Common myeloid progenitor, CD34-positive (primary cell): ENCODE measurements at regions not wholly inside any gene's neighbourhood (a gene's known extent, or its start where the extent isn't known, plus 50 kb on each side); places are given as distances from the start of the nearest gene placed in this dataset.

Experiments
- CTCF ChIA-PET: fragments of 350-600 bp; sonication (Branson Sonifier 250); formaldehyde crosslinking; loops from one replicate; lab custom pipeline; 2021; ENCODE audit warnings: antibody characterized with exemption; lab: Charles Lee
- POLR2A ChIA-PET: fragments of 350-600 bp; sonication (Branson Sonifier 250); formaldehyde crosslinking; loops from one replicate; lab custom pipeline; 2021; ENCODE audit warnings: antibody characterized with exemption; lab: Charles Lee
- DNase-seq, 3 donors: peaks; one replicate each; pipeline versions ENCODE4 v3.0.0 to v3.0.0-alpha.2; 2013
- H3K27ac ChIP-seq, 2 experiments: 1 replicate in 1 of 2; 2 replicates in 1 of 2; pipeline ENCODE4 v1.7.0; 2013; ENCODE audit warnings: inconsistent platforms in 2 of 2, low read length in 2 of 2, mild to moderate bottlenecking in 2 of 2, low read depth in 1 of 2, moderate library complexity in 1 of 2; ENCODE audit not compliant: severe bottlenecking in 2 of 2, insufficient read depth in 1 of 2, poor library complexity in 1 of 2
- H3K27me3 ChIP-seq, 5 experiments: replicated peaks in 2 of 5; 1 replicate in 3 of 5; 2 replicates in 2 of 5; pipeline versions ENCODE4 v1.6.1 to v1.7.0; 2013; ENCODE audit warnings: low read length in 4 of 5, mild to moderate bottlenecking in 2 of 5, moderate library complexity in 2 of 5, inconsistent platforms in 1 of 5; ENCODE audit not compliant: insufficient read depth in 5 of 5, control insufficient read depth in 4 of 5
- H3K36me3 ChIP-seq, 4 experiments: 1 replicate in 2 of 4; 2 replicates in 2 of 4; pipeline versions ENCODE4 v1.6.1 to v1.7.0; 2013; ENCODE audit warnings: low read length in 3 of 4, control low read depth in 1 of 4, mild to moderate bottlenecking in 1 of 4; ENCODE audit not compliant: control insufficient read depth in 4 of 4, insufficient read depth in 4 of 4
- H3K4me1 ChIP-seq, 4 experiments: 1 replicate in 3 of 4; 2 replicates in 1 of 4; pipeline versions ENCODE4 v1.6.1 to v1.7.1; 2013; ENCODE audit warnings: low read length in 3 of 4, mild to moderate bottlenecking in 3 of 4, control low read depth in 1 of 4, inconsistent platforms in 1 of 4, moderate library complexity in 1 of 4; ENCODE audit not compliant: control insufficient read depth in 4 of 4, insufficient read depth in 4 of 4; ENCODE audit errors: control extremely low read depth in 1 of 4
- H3K4me3 ChIP-seq, 7 experiments: 1 replicate in 4 of 7; 2 replicates in 3 of 7; pipeline versions ENCODE4 v1.5.1 to v1.7.0; 2013; ENCODE audit warnings: mild to moderate bottlenecking in 7 of 7, low read length in 6 of 7, moderate library complexity in 6 of 7, inconsistent platforms in 2 of 7, low read depth in 2 of 7, control low read depth in 1 of 7; ENCODE audit not compliant: insufficient read depth in 4 of 7, control insufficient read depth in 1 of 7; ENCODE audit errors: extremely low read depth in 1 of 7
- H3K9me3 ChIP-seq, 5 experiments: 1 replicate in 4 of 5; 2 replicates in 1 of 5; pipeline versions ENCODE4 v1.6.1 to v1.7.1; 2013; ENCODE audit warnings: low read length in 4 of 5, mild to moderate bottlenecking in 2 of 5, inconsistent platforms in 1 of 5, low read depth in 1 of 5, moderate library complexity in 1 of 5; ENCODE audit not compliant: control insufficient read depth in 4 of 5, insufficient read depth in 2 of 5; ENCODE audit errors: control extremely low read depth in 1 of 5
- WGBS: methylation state at CpG from one replicate; pipeline ENCODE4 v1.1.5; 2013; ENCODE audit not compliant: insufficient coverage; 5-methylcytosine and 5-hydroxymethylcytosine counted together

- POLR2A ChIA-PET, result no interaction called here
- Histone ChIP-seq H3K4me1 (no peaks in the 10 kb centered on the region), H3K27ac (no peak overlapping the region), H3K27me3 (peaks cover 0 to 2% (median 0%) of the 10 kb centered on the region in 5 experiments), H3K36me3 (no peaks in the 10 kb centered on the region), H3K4me3 (no peak overlapping the region), H3K9me3 (no peaks in the 10 kb centered on the region)
- CTCF ChIA-PET, result no interaction called here
- WGBS, result 91% methylated on average over 2 of the region's 3 CpGs
- no peak for DNase-seq
These were observed 65.3 kb upstream of the CD96 start for GRCh38 chr3:111476701-111477100.

DNA sequence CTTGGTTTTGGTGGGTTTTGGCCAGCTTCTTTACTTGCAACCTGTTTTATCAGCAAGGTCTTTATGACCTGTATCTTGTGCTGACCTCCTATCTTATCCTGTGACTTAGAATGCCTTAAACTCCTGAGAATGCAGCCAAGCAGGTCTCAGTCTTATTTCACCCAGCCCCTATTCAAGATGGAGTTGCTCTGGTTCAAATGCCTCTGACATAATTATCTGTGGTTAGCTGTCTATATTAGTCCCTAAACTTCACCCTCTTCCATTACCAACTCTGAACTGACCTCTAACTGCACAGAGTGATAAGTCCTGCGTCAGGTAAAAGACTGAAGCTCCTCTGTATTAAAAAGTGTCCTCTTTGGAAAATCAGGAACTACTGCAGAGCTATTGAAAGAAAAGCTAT is 61.9 kb upstream of the CD96 start:
- peaks cover 0 to 2% (median 0%) of the 10 kb centered on the region in 5 experiments for H3K27me3 ChIP-seq
- ChIA-PET CTCF (interaction anchor here (0.6 kb wide), 1 partner anchor 1674 kb away, joined by 3 read pairs; no protein-coding TSS in a partner anchor), POLR2A (no interaction called here)
- no peaks in the 10 kb centered on the region for H3K36me3 ChIP-seq
- no peaks in the 10 kb centered on the region for H3K9me3 ChIP-seq
- WGBS, result no CpG with 5 or more reads among the region's 1 CpG
- H3K27ac ChIP-seq, result no peak overlapping the region
- H3K4me1 ChIP-seq, result no peaks in the 10 kb centered on the region
- no peak for DNase-seq
- H3K4me3 ChIP-seq, result no peak overlapping the region

GRCh38 chr3:111481551-111481950 is 60.4 kb upstream of the CD96 start:
- no peak for DNase-seq
- no peaks in the 10 kb centered on the region for H3K4me1 ChIP-seq
- H3K27ac ChIP-seq, result no peak overlapping the region
- no peaks in the 10 kb centered on the region for H3K36me3 ChIP-seq
- H3K4me3 ChIP-seq, result no peak overlapping the region
- H3K9me3 ChIP-seq, result no peaks in the 10 kb centered on the region
- ChIA-PET POLR2A (no interaction called here), CTCF (no interaction called here)
- H3K27me3 ChIP-seq, result peaks cover 0 to 2% (median 0%) of the 10 kb centered on the region in 5 experiments

DNA sequence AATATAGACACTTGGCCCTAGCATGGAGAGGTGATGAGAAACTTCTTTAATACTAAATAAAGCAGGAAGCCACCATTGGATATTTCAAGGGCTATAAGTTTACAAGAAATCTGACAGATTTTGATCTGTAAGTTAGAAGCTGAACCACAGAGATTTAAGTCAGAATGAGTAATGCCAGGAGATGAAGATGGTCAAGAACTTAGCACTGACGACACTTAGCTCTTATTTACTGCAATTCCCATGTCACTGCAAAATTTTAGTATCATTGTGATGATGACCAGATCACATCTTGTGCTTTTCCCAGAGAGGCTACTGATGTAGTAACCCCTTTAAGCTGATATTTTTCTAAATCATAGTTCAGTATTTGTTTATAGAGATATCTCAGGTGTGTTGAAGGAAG is 59.4 kb upstream of the CD96 start:
- H3K9me3 ChIP-seq, result no peaks in the 10 kb centered on the region
- no peak overlapping the region for H3K27ac ChIP-seq
- H3K4me1 ChIP-seq, result no peaks in the 10 kb centered on the region
- ChIA-PET POLR2A (no interaction called here), CTCF (no interaction called here)
- no peaks in the 10 kb centered on the region for H3K27me3 ChIP-seq
- no peaks in the 10 kb centered on the region for H3K36me3 ChIP-seq
- no peak overlapping the region for H3K4me3 ChIP-seq
- DNase-seq, result no peak
- 100% methylated on average over 1 of the region's 1 CpG for WGBS

DNA sequence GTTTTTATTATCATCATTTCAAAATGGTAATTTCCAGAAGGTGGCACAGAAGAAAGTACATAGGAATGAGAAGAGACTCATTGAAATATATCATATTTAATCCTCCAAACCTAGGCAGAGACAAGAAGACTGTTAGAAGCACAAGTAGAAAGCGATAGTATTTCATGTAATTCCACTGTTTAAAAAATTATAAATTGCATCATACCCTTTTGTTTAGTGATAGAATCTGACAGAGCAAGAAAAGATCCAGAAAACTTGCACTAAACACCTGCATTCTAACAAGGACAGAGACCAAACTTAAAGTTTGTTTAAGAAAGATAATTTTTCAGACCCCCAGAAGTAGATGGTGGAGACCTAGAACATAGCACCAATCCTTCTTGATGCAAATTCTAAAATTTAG is 56.9 kb upstream of the CD96 start:
- H3K9me3 ChIP-seq, result peaks cover 0 to 2% (median 0%) of the 10 kb centered on the region in 5 experiments
- DNase-seq, result no peak
- CTCF ChIA-PET, result interaction anchor here (1.4 kb wide), 1 partner anchor 12 kb away, joined by 4 read pairs; no protein-coding TSS in a partner anchor
- no peak overlapping the region for H3K4me3 ChIP-seq
- POLR2A ChIA-PET, result no interaction called here
- H3K27ac ChIP-seq, result no peak overlapping the region
- WGBS, result no CpG with 5 or more reads among the region's 1 CpG
- H3K27me3 ChIP-seq, result no peaks in the 10 kb centered on the region
- H3K4me1 ChIP-seq, result no peaks in the 10 kb centered on the region
- H3K36me3 ChIP-seq, result no peaks in the 10 kb centered on the region
